Osteoblast (primary cell): ENCODE measurements at regions not wholly inside any gene's neighbourhood (a gene's known extent, or its start where the extent isn't known, plus 50 kb on each side); places are given as distances from the start of the nearest gene placed in this dataset.

Experiments
- DNase-seq: peaks from one replicate; pipeline ENCODE4 v3.0.0; 2011; ENCODE audit warnings: low spot score, mixed read lengths; ENCODE audit not compliant: insufficient read length; ENCODE audit errors: missing footprints
- H2AFZ ChIP-seq: 2 replicates; pipeline ENCODE4 v1.6.0; 2011; ENCODE audit warnings: mild to moderate bottlenecking, low read length
- H3K27ac ChIP-seq: 2 replicates; pipeline ENCODE4 v1.5.1; 2011; ENCODE audit warnings: mild to moderate bottlenecking, low read depth, low read length, moderate library complexity
- H3K27me3 ChIP-seq: 2 replicates; pipeline ENCODE4 v1.6.0; 2012; ENCODE audit warnings: mild to moderate bottlenecking, control low read depth, inconsistent platforms, low read length, moderate library complexity; ENCODE audit not compliant: insufficient read depth
- H3K36me3 ChIP-seq: 2 replicates; pipeline ENCODE4 v1.5.1; 2011; ENCODE audit warnings: mild to moderate bottlenecking, low read length, control low read depth, moderate library complexity; ENCODE audit not compliant: insufficient read depth
- H3K4me1 ChIP-seq: 2 replicates; pipeline ENCODE4 v1.5.1; 2011; ENCODE audit warnings: mild to moderate bottlenecking, low read length, control low read depth, moderate library complexity; ENCODE audit not compliant: insufficient read depth
- H3K4me2 ChIP-seq: 2 replicates; pipeline ENCODE4 v1.6.0; 2011; ENCODE audit warnings: mild to moderate bottlenecking, low read length; ENCODE audit not compliant: insufficient read depth
- H3K4me3 ChIP-seq: fragments of 200-600 bp; sonication (generic); 3 replicates; pipeline ENCODE4 v1.5.1; 2012; ENCODE audit warnings: mild to moderate bottlenecking, low read length, inconsistent platforms; ENCODE audit not compliant: insufficient read depth
- H3K79me2 ChIP-seq: 2 replicates; pipeline ENCODE4 v1.6.0; 2012; ENCODE audit warnings: mild to moderate bottlenecking, low read length, control low read depth, inconsistent platforms; ENCODE audit not compliant: insufficient read depth
- H3K9me3 ChIP-seq: 2 replicates; pipeline ENCODE4 v1.5.1; 2011; ENCODE audit warnings: low read depth, low read length, control low read depth
- H4K20me1 ChIP-seq: 2 replicates; pipeline ENCODE4 v1.6.0; 2012; ENCODE audit warnings: mild to moderate bottlenecking, low read length, control low read depth; ENCODE audit not compliant: insufficient read depth
- TF ChIP-seq, protein P1 (sequence below): IDR thresholded peaks from 2 replicates; pipeline ENCODE4 v1.5.1; 2011; ENCODE audit warnings: mild to moderate bottlenecking, low read depth, low read length, moderate library complexity; ENCODE audit errors: extremely low read depth

DNA sequence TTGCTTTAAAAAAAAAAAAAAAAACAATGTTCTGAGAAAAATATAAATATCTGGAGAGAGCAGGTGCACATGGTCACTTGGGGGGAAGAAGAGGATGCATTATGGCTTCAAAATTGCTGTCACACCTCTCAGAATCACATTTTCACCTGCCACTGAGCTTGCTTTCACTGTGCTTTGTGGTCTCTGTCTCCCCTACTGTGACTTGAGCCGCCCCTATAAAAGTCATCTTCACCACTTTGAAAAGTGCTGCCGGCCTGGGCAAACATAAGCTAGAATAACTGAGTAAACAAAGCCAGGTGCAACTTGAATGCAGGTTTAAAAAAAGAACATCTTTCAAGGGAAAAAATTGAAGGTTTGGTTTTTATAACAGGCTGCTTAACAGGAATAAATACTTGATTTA lies 368.1 kb upstream of the GRIA1 start:
- Histone ChIP-seq H3K27me3 (no peaks in the 10 kb centered on the region), H3K36me3 (no peaks in the 10 kb centered on the region), H3K79me2 (no peaks in the 10 kb centered on the region), H3K4me2 (no peak overlapping the region), H2AFZ (no peak overlapping the region), H3K4me1 (no peaks in the 10 kb centered on the region), H3K4me3 (no peak overlapping the region), H4K20me1 (no peaks in the 10 kb centered on the region), H3K27ac (no peak overlapping the region), H3K9me3 (no peaks in the 10 kb centered on the region)
- no peak for DNase-seq
- TF ChIP-seq, protein P1, sequence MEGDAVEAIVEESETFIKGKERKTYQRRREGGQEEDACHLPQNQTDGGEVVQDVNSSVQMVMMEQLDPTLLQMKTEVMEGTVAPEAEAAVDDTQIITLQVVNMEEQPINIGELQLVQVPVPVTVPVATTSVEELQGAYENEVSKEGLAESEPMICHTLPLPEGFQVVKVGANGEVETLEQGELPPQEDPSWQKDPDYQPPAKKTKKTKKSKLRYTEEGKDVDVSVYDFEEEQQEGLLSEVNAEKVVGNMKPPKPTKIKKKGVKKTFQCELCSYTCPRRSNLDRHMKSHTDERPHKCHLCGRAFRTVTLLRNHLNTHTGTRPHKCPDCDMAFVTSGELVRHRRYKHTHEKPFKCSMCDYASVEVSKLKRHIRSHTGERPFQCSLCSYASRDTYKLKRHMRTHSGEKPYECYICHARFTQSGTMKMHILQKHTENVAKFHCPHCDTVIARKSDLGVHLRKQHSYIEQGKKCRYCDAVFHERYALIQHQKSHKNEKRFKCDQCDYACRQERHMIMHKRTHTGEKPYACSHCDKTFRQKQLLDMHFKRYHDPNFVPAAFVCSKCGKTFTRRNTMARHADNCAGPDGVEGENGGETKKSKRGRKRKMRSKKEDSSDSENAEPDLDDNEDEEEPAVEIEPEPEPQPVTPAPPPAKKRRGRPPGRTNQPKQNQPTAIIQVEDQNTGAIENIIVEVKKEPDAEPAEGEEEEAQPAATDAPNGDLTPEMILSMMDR, result no peak

DNA sequence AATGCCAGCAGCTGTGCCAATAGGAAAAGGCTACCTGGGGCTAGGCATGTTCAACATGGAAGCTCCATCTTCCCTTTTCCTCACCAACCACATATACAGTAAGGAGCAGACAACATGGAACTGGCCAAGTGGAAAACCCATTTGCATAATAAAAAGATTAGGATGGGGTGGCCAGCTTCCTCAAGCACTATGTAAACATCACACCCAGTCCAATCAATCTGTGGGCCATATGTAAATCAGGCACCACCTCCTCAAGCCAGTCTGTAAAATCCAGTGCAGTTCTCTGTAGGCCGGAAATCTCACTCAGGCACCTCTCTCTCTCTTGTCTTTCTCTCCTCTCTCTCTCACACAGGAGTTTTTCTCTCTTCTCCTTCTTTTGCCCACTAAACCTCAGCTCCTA lies 360.2 kb upstream of the GRIA1 start:
- H4K20me1 ChIP-seq, result no peaks in the 10 kb centered on the region
- TF ChIP-seq, protein P1, result no peak
- H2AFZ ChIP-seq, result no peak overlapping the region

DNA sequence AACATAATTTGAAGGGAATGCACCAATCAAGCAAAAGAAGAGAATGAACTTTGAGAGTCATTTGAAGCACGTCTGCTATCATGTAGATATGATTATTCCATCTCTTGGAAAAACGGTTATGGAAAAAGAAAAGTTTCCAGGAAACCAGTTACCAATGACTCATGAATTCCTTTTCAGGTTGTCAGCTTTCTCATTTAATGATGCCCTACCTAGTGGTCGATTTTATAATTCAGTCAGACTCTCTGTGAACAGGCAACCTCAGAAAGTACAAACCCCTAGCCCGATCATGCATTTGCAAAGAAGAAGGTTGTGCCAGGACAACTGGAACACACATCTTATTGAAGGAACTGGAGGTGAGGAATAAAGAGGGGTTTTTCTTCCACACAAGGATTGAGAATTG lies 355.1 kb upstream of the GRIA1 start:
- Histone ChIP-seq H4K20me1 (no peaks in the 10 kb centered on the region), H3K9me3 (no peaks in the 10 kb centered on the region), H2AFZ (no peak overlapping the region), H3K4me3 (no peak overlapping the region), H3K79me2 (no peaks in the 10 kb centered on the region), H3K4me2 (no peak overlapping the region), H3K4me1 (peaks cover 11% of the 10 kb centered on the region), H3K27ac (no peak overlapping the region), H3K27me3 (no peaks in the 10 kb centered on the region), H3K36me3 (no peaks in the 10 kb centered on the region)
- no peak for DNase-seq
- TF ChIP-seq, protein P1, result peak; percentile 13

More for the DNA sequence above, 360.2 kb upstream of the GRIA1 start:
- Histone ChIP-seq H3K27ac (no peak overlapping the region), H3K79me2 (no peaks in the 10 kb centered on the region), H3K4me3 (no peak overlapping the region), H3K27me3 (no peaks in the 10 kb centered on the region), H3K4me1 (peaks cover 8% of the 10 kb centered on the region), H3K9me3 (no peaks in the 10 kb centered on the region), H3K36me3 (no peaks in the 10 kb centered on the region), H3K4me2 (no peak overlapping the region)
- DNase-seq, result no peak

DNA sequence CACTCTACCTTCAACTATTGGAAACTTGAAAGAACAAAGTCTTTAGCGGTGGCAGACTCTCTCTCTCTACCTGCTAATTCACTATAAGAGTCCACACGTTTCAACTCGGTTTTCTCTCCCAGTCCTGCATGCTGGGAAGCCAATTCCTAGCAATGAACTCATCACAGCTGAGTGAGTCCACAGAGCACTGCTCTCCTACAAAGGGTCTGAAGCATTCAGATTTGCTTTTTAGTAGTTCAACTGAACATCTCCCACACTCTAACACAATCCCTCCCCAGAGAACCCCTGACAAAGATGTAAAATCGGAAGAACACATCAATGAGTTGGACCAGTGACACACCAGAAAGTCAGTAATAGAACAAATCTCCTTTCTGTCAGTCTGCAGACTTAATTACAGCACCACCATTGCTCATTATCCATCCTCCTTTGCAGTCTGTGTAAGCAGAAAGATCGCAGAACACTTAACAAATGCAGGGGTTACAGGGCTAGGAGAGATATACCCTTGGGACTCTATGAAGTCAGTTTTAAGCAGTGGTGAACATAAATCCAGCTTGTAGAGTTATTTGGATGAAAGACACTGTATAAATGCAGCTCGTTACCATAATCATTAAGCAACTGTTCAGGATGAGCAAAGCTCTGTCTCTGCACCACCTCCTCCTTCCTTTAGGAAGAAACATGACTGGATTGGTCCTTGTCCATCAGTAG lies 353.4 kb upstream of the GRIA1 start:
- H3K27me3 ChIP-seq, result no peaks in the 10 kb centered on the region
- no peak for DNase-seq
- H3K36me3 ChIP-seq, result no peaks in the 10 kb centered on the region
- no peak overlapping the region for H3K27ac ChIP-seq
- TF ChIP-seq, protein P1, result no peak
- no peaks in the 10 kb centered on the region for H3K79me2 ChIP-seq
- no peak overlapping the region for H3K4me3 ChIP-seq
- no peak overlapping the region for H2AFZ ChIP-seq
- H3K4me1 ChIP-seq, result peaks cover 11% of the 10 kb centered on the region
- no peaks in the 10 kb centered on the region for H3K9me3 ChIP-seq
- no peaks in the 10 kb centered on the region for H4K20me1 ChIP-seq
- H3K4me2 ChIP-seq, result no peak overlapping the region
